ENCODE measurements at regions not wholly inside any gene's neighbourhood (a gene's known extent, or its start where the extent isn't known, plus 50 kb on each side); places are given as distances from the start of the nearest gene placed in this dataset.

GRCh38 chr10:77687621-77688020, 50.0 kb upstream of the KCNMA1 start:
- Mint-ChIP-seq H3K4me1 (ENCODE audit: unreplicated experiment) (no peaks in the 10 kb centered on the region), H3K27me3 (ENCODE audit: unreplicated experiment) (peaks cover 6% of the 10 kb centered on the region), H3K36me3 (ENCODE audit: unreplicated experiment) (no peaks in the 10 kb centered on the region), H3K4me3 (ENCODE audit: unreplicated experiment) (no peak overlapping the region), H3K9me3 (ENCODE audit: unreplicated experiment) (no peaks in the 10 kb centered on the region), H3K27ac (ENCODE audit: unreplicated experiment) (no peak overlapping the region)
- TF ChIP-seq, protein P1, sequence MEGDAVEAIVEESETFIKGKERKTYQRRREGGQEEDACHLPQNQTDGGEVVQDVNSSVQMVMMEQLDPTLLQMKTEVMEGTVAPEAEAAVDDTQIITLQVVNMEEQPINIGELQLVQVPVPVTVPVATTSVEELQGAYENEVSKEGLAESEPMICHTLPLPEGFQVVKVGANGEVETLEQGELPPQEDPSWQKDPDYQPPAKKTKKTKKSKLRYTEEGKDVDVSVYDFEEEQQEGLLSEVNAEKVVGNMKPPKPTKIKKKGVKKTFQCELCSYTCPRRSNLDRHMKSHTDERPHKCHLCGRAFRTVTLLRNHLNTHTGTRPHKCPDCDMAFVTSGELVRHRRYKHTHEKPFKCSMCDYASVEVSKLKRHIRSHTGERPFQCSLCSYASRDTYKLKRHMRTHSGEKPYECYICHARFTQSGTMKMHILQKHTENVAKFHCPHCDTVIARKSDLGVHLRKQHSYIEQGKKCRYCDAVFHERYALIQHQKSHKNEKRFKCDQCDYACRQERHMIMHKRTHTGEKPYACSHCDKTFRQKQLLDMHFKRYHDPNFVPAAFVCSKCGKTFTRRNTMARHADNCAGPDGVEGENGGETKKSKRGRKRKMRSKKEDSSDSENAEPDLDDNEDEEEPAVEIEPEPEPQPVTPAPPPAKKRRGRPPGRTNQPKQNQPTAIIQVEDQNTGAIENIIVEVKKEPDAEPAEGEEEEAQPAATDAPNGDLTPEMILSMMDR (IDR thresholded peaks at IDR 0.05): no peak
- peak; percentile 57 for DNase-seq (ENCODE audit: extremely low spot score, unreplicated experiment)
